ENCODE measurements at regions not wholly inside any gene's neighbourhood (a gene's known extent, or its start where the extent isn't known, plus 50 kb on each side); places are given as distances from the start of the nearest gene placed in this dataset.
"Not testable (repeated sequence)": the region's sequence is repeated elsewhere in the genome, so short reads cannot be mapped to it uniquely, and the experiment has no call there.

DNA sequence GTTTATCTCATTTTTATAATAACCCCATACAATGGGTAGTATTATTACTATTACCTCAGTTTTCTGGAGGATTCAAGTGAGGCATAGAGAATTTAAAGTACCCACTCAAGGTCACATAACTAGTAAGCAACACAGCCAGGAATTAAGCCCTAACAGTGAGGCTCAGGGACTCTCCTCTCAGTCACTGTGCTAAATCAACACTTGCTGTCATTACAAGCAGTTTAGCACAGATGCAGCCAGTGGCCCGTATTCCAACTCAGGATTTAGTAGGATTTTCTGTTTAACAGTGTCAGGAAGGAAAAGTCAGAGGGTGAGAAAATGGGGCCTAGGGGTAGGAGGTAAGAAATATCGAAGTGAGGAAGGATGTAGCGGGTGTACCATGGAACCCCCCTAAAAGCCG, 536.9 kb downstream of the TMEM114 start:
- Histone ChIP-seq H3K27me3 (ENCODE audit: control insufficient read depth, insufficient read depth, low read length) (no peaks in the 10 kb centered on the region), H3K4me3 (ENCODE audit: low read depth, low read length) (no peak overlapping the region), H3K36me3 (ENCODE audit: control insufficient read depth, insufficient read depth, low read length) (no peaks in the 10 kb centered on the region)
- TF ChIP-seq, protein P1, sequence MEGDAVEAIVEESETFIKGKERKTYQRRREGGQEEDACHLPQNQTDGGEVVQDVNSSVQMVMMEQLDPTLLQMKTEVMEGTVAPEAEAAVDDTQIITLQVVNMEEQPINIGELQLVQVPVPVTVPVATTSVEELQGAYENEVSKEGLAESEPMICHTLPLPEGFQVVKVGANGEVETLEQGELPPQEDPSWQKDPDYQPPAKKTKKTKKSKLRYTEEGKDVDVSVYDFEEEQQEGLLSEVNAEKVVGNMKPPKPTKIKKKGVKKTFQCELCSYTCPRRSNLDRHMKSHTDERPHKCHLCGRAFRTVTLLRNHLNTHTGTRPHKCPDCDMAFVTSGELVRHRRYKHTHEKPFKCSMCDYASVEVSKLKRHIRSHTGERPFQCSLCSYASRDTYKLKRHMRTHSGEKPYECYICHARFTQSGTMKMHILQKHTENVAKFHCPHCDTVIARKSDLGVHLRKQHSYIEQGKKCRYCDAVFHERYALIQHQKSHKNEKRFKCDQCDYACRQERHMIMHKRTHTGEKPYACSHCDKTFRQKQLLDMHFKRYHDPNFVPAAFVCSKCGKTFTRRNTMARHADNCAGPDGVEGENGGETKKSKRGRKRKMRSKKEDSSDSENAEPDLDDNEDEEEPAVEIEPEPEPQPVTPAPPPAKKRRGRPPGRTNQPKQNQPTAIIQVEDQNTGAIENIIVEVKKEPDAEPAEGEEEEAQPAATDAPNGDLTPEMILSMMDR (IDR thresholded peaks at IDR 0.05; ENCODE audit: insufficient read depth, low read depth, low read length) = no peak
- CTCF ChIA-PET = no interaction called here
- DNase-seq (ENCODE audit: low read depth) = no peak
- POLR2A ChIA-PET = no interaction called here

DNA sequence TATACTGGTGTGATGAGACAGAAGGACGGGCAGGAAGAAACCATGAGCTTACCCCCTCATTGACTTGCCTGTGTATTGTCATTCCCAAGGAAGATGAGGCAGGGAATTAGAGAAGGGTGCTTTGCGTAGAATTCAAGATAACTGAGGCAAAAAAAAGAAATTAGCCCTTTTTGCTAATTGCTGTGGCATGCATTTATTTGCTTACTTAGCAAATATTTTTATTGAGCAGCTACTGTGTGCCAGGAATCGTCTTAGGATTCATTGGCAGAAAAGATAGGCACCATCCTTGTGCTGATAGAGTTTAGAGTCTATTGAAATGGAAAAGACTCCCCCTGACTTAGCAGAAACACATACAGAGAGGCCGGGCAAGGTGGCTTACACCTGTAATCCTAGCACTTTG, 541.9 kb downstream of the TMEM114 start:
- no peak overlapping the region for H3K4me3 ChIP-seq (ENCODE audit: low read depth, low read length)
- POLR2A ChIA-PET = no interaction called here
- CTCF ChIA-PET = no interaction called here
- no peaks in the 10 kb centered on the region for H3K36me3 ChIP-seq (ENCODE audit: control insufficient read depth, insufficient read depth, low read length)
- DNase-seq (ENCODE audit: low read depth) = no peak
- H3K27me3 ChIP-seq (ENCODE audit: control insufficient read depth, insufficient read depth, low read length) = no peaks in the 10 kb centered on the region
- TF ChIP-seq, protein P1 (IDR thresholded peaks at IDR 0.05; ENCODE audit: insufficient read depth, low read depth, low read length) = no peak

DNA sequence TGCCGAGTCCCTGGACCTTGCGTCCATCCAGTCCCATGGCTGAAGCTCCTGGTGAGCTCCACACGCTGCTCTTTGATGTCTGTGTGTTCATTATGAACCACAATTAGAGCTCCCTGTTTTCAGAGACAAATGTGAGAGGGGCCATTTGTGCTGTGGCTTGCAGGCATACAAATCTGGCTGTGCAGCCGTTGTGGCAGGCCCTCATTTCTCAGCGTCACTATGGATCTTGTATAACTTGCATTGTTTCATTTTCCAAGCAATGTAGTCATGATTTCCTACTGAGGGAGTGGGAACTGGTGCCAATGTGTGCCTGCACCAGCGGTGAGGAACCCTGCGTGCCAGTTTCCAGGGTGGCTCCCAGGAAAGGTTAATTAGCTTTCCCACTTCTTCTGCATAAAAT, 542.6 kb downstream of the TMEM114 start:
- no peaks in the 10 kb centered on the region for H3K27me3 ChIP-seq (ENCODE audit: control insufficient read depth, insufficient read depth, low read length)
- no peaks in the 10 kb centered on the region for H3K36me3 ChIP-seq (ENCODE audit: control insufficient read depth, insufficient read depth, low read length)
- DNase-seq (ENCODE audit: low read depth) = no peak
- POLR2A ChIA-PET = no interaction called here
- H3K4me3 ChIP-seq (ENCODE audit: low read depth, low read length) = no peak overlapping the region
- CTCF ChIA-PET = interaction anchor here (0.8 kb wide), 1 partner anchor 19 kb away, joined by 3 read pairs; no protein-coding TSS in a partner anchor
- TF ChIP-seq, protein P1 (IDR thresholded peaks at IDR 0.05; ENCODE audit: insufficient read depth, low read depth, low read length) = no peak

DNA sequence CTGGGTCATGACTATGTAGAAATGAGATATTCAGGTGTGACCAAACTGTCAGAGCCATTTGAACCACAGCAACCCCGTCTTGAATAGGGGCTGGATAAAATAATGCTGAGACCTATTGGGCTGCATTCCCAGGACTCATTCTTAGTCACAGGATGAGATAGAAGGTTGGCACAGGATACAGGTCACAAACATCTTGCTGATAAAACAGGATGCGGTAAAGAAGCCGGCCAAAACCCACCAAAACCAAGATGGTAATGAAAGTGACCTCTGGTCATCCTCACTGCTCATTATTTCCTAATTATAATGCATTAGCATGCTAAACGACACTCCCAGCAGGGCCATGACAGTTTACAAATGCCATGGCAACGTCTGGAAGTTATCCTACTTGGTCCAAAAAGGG, 545.5 kb downstream of the TMEM114 start:
- Histone ChIP-seq H3K27me3 (ENCODE audit: control insufficient read depth, insufficient read depth, low read length) (no peaks in the 10 kb centered on the region), H3K4me3 (ENCODE audit: low read depth, low read length) (no peak overlapping the region), H3K36me3 (ENCODE audit: control insufficient read depth, insufficient read depth, low read length) (no peaks in the 10 kb centered on the region)
- POLR2A ChIA-PET = no interaction called here
- TF ChIP-seq, protein P1 (IDR thresholded peaks at IDR 0.05; ENCODE audit: insufficient read depth, low read depth, low read length) = no peak
- DNase-seq (ENCODE audit: low read depth) = no peak
- CTCF ChIA-PET = no interaction called here

DNA sequence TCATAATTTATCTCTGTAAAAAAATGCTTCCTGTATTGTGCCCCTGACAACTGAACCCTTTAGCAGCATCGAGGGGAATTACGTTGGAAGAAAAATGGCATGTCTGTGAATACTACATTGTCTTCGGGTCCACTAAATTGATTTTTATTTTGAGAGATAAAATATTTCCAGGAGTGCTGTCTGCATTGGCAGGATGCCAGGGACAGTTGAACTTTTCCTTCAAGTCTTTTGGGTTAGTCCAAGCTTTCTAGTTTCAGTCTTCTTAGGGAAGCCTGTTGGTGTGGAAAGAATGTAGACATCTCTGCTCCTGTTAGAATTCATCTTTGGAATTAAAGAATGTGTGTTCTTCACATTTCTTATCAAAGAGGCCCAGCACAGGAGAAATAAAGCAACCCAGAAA, 557.9 kb downstream of the TMEM114 start:
- Histone ChIP-seq H3K36me3 (ENCODE audit: control insufficient read depth, insufficient read depth, low read length) (no peaks in the 10 kb centered on the region), H3K4me3 (ENCODE audit: low read depth, low read length) (no peak overlapping the region), H3K27me3 (ENCODE audit: control insufficient read depth, insufficient read depth, low read length) (no peaks in the 10 kb centered on the region)
- TF ChIP-seq, protein P1 (IDR thresholded peaks at IDR 0.05; ENCODE audit: insufficient read depth, low read depth, low read length) = no peak
- DNase-seq (ENCODE audit: low read depth) = no peak
- ChIA-PET CTCF (no interaction called here), POLR2A (no interaction called here)

DNA sequence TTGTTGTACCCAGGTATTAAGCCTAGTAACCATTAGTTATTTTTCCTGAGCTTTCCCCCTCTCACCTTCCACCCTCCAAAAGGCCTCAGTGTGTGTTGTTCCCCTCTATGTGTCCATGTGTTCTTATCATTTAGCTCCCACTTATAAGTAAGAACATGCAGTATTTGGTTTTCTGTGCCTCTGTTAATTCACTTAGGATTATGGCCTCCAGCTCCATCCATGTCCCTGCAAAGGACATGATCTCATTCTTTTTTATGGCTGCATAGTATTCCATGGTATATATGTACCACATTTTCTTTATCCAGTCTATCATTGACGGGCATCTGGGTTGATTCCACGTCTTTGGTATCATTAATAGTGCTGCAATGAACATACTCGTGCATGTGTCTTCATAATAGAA, 560.3 kb downstream of the TMEM114 start:
- H3K36me3 ChIP-seq (ENCODE audit: control insufficient read depth, insufficient read depth, low read length); H3K27me3 ChIP-seq (ENCODE audit: control insufficient read depth, insufficient read depth, low read length); DNase-seq (ENCODE audit: low read depth); CTCF ChIA-PET; POLR2A ChIA-PET; H3K4me3 ChIP-seq (ENCODE audit: low read depth, low read length): not testable (repeated sequence)
